GM12878 (cell line): ENCODE measurements at regions not wholly inside any gene's neighbourhood (a gene's known extent, or its start where the extent isn't known, plus 50 kb on each side); places are given as distances from the start of the nearest gene placed in this dataset.

ENCODE experiments used
- ATAC-seq: fragments of 200-7000 bp; cut with Tn5 transposase; 3 replicates; pipeline ENCODE4 v1.9.1; 2020; ENCODE audit warnings: mild to moderate bottlenecking, moderate library complexity
- BruUV-seq: library from RNA; stranded (reverse); fragments of 400-500 nt; replicated peaks from 2 replicates; lab custom pipeline; 2021; lab: Mats Ljungman, UMichigan
- CTCF ChIA-PET: fragments of 300-600 bp; sonication (Branson Sonifier 250); formaldehyde crosslinking; extraction: SDS; loops from one replicate; lab custom pipeline; 2021; ENCODE audit warnings: inconsistent platforms; lab: Yijun Ruan, JAX
- POLR2A ChIA-PET: fragments of 350-600 bp; formaldehyde crosslinking; extraction: SDS; loops from one replicate; lab custom pipeline; 2021; ENCODE audit warnings: inconsistent platforms; lab: Charles Lee
- RAD21 ChIA-PET: fragments of 300-600 bp; sonication (Branson Sonifier 250); formaldehyde crosslinking; loops from one replicate; lab custom pipeline; 2023; ENCODE audit warnings: antibody characterized with exemption; ENCODE audit not compliant: unreplicated experiment; lab: Charles Lee
- SMC1A ChIA-PET: fragments of 300-600 bp; sonication (Branson Sonifier 250); formaldehyde crosslinking; loops from one replicate; lab custom pipeline; 2023; ENCODE audit not compliant: unreplicated experiment, uncharacterized antibody; lab: Charles Lee
- DNase-seq: peaks from one replicate; pipeline ENCODE4 v3.0.0-alpha.2; 2011; ENCODE audit warnings: low read depth, low spot score
- FAIRE-seq: peaks from 3 replicates; lab custom pipeline; 2011; peaks lifted over from hg19 to GRCh38; lab: Jason Lieb, UNC
- H2AFZ ChIP-seq: 2 replicates; pipeline ENCODE4 v1.6.0; 2011; ENCODE audit warnings: low read depth, low read length, control low read depth; ENCODE audit not compliant: control insufficient read depth
- H3K27ac ChIP-seq: 2 replicates; pipeline ENCODE4 v1.5.1; 2011; ENCODE audit warnings: control low read depth; ENCODE audit not compliant: control insufficient read depth, insufficient read depth
- H3K27me3 ChIP-seq, 2 experiments: replicated peaks in 1 of 2; 2 replicates each; pipeline versions ENCODE4 v1.6.0 to v1.6.1; 2011; ENCODE audit warnings: low read length in 1 of 2; ENCODE audit not compliant: control insufficient read depth in 2 of 2, insufficient read depth in 2 of 2
- H3K36me3 ChIP-seq, 2 experiments: 2 replicates each; pipeline ENCODE4 v1.5.1; 2011; ENCODE audit warnings: low read length in 1 of 2; ENCODE audit not compliant: control insufficient read depth in 2 of 2, insufficient read depth in 2 of 2
- H3K4me1 ChIP-seq: 2 replicates; pipeline ENCODE4 v1.6.1; 2011; ENCODE audit warnings: mild to moderate bottlenecking, low read length, moderate library complexity, mixed read lengths; ENCODE audit not compliant: control insufficient read depth, insufficient read depth
- H3K4me2 ChIP-seq: 2 replicates; pipeline ENCODE4 v1.6.0; 2011; ENCODE audit warnings: control low read depth; ENCODE audit not compliant: control insufficient read depth, insufficient read depth
- H3K4me3 ChIP-seq: fragments of 200-600 bp; sonication (generic); 2 replicates; pipeline ENCODE4 v1.5.1; 2016
- H3K79me2 ChIP-seq: 2 replicates; pipeline ENCODE4 v1.6.0; 2011; ENCODE audit warnings: low read length; ENCODE audit not compliant: control insufficient read depth, insufficient read depth
- H3K9ac ChIP-seq: 2 replicates; pipeline ENCODE4 v1.8.0; 2011; ENCODE audit warnings: low read length, control low read depth, mixed read lengths; ENCODE audit not compliant: control insufficient read depth, insufficient read depth
- H3K9me3 ChIP-seq: replicated peaks from 3 replicates; pipeline ENCODE4 v1.5.1; 2011; ENCODE audit warnings: mild to moderate bottlenecking, low read length; ENCODE audit not compliant: control insufficient read depth, insufficient read depth
- H4K20me1 ChIP-seq: 2 replicates; pipeline ENCODE4 v1.6.0; 2011; ENCODE audit not compliant: control insufficient read depth, insufficient read depth
- BACH1 ChIP-seq: fragments of 450-650 bp; IDR thresholded peaks from 2 replicates; pipeline ENCODE4 v1.6.1; 2017; ENCODE audit warnings: mild to moderate bottlenecking, borderline replicate concordance
- BCLAF1 ChIP-seq: fragments of 450-650 bp; IDR thresholded peaks from 2 replicates; pipeline ENCODE4 v1.6.1; 2017; ENCODE audit warnings: antibody characterized with exemption, mild to moderate bottlenecking, moderate library complexity
- CBX3 ChIP-seq: fragments of 200-600 bp; sonication (generic); IDR thresholded peaks from 2 replicates; pipeline ENCODE4 v1.6.1; 2016; ENCODE audit warnings: low read depth, borderline replicate concordance
- ELK1 ChIP-seq: IDR thresholded peaks from 2 replicates; pipeline ENCODE4 v1.6.1; 2012; ENCODE audit warnings: low read depth, low read length, improper control_type of control experiment
- IKZF2 ChIP-seq, 2 experiments: fragments of 450-650 bp; IDR thresholded peaks; 2 replicates each; pipeline ENCODE4 v1.6.1; 2017; ENCODE audit warnings: mild to moderate bottlenecking in 2 of 2, moderate library complexity in 2 of 2
- IRF3 ChIP-seq: fragments of 450-650 bp; IDR thresholded peaks from 2 replicates; pipeline ENCODE4 v1.6.1; 2014; ENCODE audit warnings: mild to moderate bottlenecking
- NR2C2 ChIP-seq: IDR thresholded peaks from 2 replicates; pipeline ENCODE4 v1.6.1; 2011; ENCODE audit warnings: borderline replicate concordance, low read depth; ENCODE audit not compliant: control insufficient read depth, insufficient read length
- POLR2A ChIP-seq: IDR thresholded peaks from 2 replicates; pipeline ENCODE4 v1.6.1; 2011; ENCODE audit warnings: low read depth, mild to moderate bottlenecking, low read length
- RAD21 ChIP-seq: IDR thresholded peaks from 2 replicates; pipeline ENCODE4 v1.6.1; 2011; ENCODE audit warnings: mild to moderate bottlenecking, low read depth, low read length, moderate library complexity; ENCODE audit not compliant: insufficient read depth
- RCOR1 ChIP-seq: conservative IDR thresholded peaks from 2 replicates; pipeline ENCODE4 v1.6.1; 2012; ENCODE audit warnings: low read depth, low read length, improper control_type of control experiment
- RFX5 ChIP-seq: IDR thresholded peaks from 2 replicates; pipeline ENCODE4 v1.6.1; 2011; ENCODE audit warnings: low read depth, low read length, improper control_type of control experiment
- SREBF2 ChIP-seq: IDR thresholded peaks from 2 replicates; pipeline ENCODE4 v1.6.1; 2012; ENCODE audit warnings: mild to moderate bottlenecking, low read length
- SUPT20H ChIP-seq: IDR thresholded peaks from 2 replicates; pipeline ENCODE4 v1.6.1; 2011; ENCODE audit warnings: low read depth, mild to moderate bottlenecking, low read length, moderate library complexity, borderline replicate concordance; ENCODE audit not compliant: control insufficient read depth
- TCF3 ChIP-seq: IDR thresholded peaks from 2 replicates; pipeline ENCODE4 v1.6.1; 2012; ENCODE audit warnings: low read depth, mild to moderate bottlenecking, low read length, borderline replicate concordance; ENCODE audit not compliant: insufficient read depth
- ZNF384 ChIP-seq: IDR thresholded peaks from 2 replicates; pipeline ENCODE4 v1.6.1; 2012; ENCODE audit warnings: low read depth, mild to moderate bottlenecking, low read length, improper control_type of control experiment, borderline replicate concordance
- WGBS: methylation state at CpG from one replicate; pipeline ENCODE4 v1.1.6; 2016; ENCODE audit warnings: low lambda C conversion rate; ENCODE audit not compliant: insufficient replicate concordance, insufficient coverage; ENCODE audit errors: missing lambda C conversion rate; 5-methylcytosine and 5-hydroxymethylcytosine counted together
- in situ Hi-C: fragments of 300-500 bp; cut with MboI; formaldehyde crosslinking; loops from 9 replicates; pipeline ENCODE4 v1.14.3; 2018; ENCODE audit warnings: mixed read lengths
- intact Hi-C: fragments of 100-400 bp; cut with micrococcal nuclease; formaldehyde crosslinking; loops from one replicate; pipeline ENCODE4 v1.14.2; 2022; ENCODE audit not compliant: unreplicated experiment
- TF ChIP-seq, protein P1 (sequence below): IDR thresholded peaks from 2 replicates; pipeline ENCODE4 v1.6.1; 2011; ENCODE audit warnings: borderline replicate concordance, low read depth, mild to moderate bottlenecking, moderate library complexity, mixed read lengths, low read length; ENCODE audit not compliant: insufficient read depth; ENCODE audit errors: extremely low read length
- TF ChIP-seq, protein P2 (sequence below): fragments of 450-650 bp; IDR thresholded peaks from 2 replicates; pipeline ENCODE4 v1.6.1; 2017; ENCODE audit warnings: borderline replicate concordance

GRCh38 chr22:49102367-49102766 lies 725.3 kb downstream of the BRD1 start:
- no peak for DNase-seq
- Histone ChIP-seq H3K79me2 (no peaks in the 10 kb centered on the region), H4K20me1 (no peaks in the 10 kb centered on the region), H3K27me3 (no peaks in the 10 kb centered on the region), H3K27ac (no peak overlapping the region), H3K4me1 (no peaks in the 10 kb centered on the region), H3K4me3 (no peak overlapping the region), H3K9ac (no peak overlapping the region), H3K36me3 (no peaks in the 10 kb centered on the region), H3K4me2 (no peak overlapping the region), H2AFZ (no peak overlapping the region), H3K9me3 (no peaks in the 10 kb centered on the region; the same call in 2 of the 3 replicates)
- intact Hi-C loops (no loop called here), in situ Hi-C loops (no loop called here)
- SMC1A ChIA-PET, result no interaction called here
- POLR2A ChIA-PET, result no interaction called here
- CTCF ChIA-PET, result no interaction called here
- ATAC-seq, result no peak
- RAD21 ChIA-PET, result no interaction called here
- FAIRE-seq, result no peak
- BruUV-seq, result no TSS peak
- 20% methylated on average over 20 of the region's 20 CpGs for WGBS
- no peak for TF ChIP-seq BACH1
- TF ChIP-seq SUPT20H, result no peak
- TF ChIP-seq RAD21, result no peak
- TF ChIP-seq RCOR1, result no peak
- no peak for TF ChIP-seq IRF3
- no peak for TF ChIP-seq TCF3
- no peak for TF ChIP-seq IKZF2 (IDR thresholded peaks at IDR 0.05)
- no peak for TF ChIP-seq NR2C2
- no peak for TF ChIP-seq RFX5
- TF ChIP-seq, protein P1, sequence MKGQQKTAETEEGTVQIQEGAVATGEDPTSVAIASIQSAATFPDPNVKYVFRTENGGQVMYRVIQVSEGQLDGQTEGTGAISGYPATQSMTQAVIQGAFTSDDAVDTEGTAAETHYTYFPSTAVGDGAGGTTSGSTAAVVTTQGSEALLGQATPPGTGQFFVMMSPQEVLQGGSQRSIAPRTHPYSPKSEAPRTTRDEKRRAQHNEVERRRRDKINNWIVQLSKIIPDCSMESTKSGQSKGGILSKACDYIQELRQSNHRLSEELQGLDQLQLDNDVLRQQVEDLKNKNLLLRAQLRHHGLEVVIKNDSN, result no peak
- TF ChIP-seq, protein P2, sequence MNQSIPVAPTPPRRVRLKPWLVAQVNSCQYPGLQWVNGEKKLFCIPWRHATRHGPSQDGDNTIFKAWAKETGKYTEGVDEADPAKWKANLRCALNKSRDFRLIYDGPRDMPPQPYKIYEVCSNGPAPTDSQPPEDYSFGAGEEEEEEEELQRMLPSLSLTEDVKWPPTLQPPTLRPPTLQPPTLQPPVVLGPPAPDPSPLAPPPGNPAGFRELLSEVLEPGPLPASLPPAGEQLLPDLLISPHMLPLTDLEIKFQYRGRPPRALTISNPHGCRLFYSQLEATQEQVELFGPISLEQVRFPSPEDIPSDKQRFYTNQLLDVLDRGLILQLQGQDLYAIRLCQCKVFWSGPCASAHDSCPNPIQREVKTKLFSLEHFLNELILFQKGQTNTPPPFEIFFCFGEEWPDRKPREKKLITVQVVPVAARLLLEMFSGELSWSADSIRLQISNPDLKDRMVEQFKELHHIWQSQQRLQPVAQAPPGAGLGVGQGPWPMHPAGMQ, result no peak
- TF ChIP-seq ZNF384, result no peak
- no peak for TF ChIP-seq ELK1
- TF ChIP-seq BCLAF1, result no peak
- no peak for TF ChIP-seq POLR2A
- no peak for TF ChIP-seq SREBF2
- no peak for TF ChIP-seq CBX3
